Astrocyte of the spinal cord (primary cell): ENCODE measurements at regions not wholly inside any gene's neighbourhood (a gene's known extent, or its start where the extent isn't known, plus 50 kb on each side); places are given as distances from the start of the nearest gene placed in this dataset.

Experiments
- DNase-seq: peaks from one replicate; pipeline ENCODE4 v3.0.0; 2011; ENCODE audit warnings: low read depth, low spot score
- H3K4me3 ChIP-seq: 2 replicates; pipeline ENCODE4 v1.5.1; 2011; ENCODE audit warnings: low read depth, mild to moderate bottlenecking, low read length, moderate library complexity
- CTCF ChIP-seq: IDR thresholded peaks from 2 replicates; pipeline ENCODE4 v1.5.1; 2012; ENCODE audit warnings: low read depth, mild to moderate bottlenecking, low read length, inconsistent platforms
- in situ Hi-C: cut with HindIII; loops from 2 replicates; pipeline ENCODE4 v1.10.0; 2017; ENCODE audit warnings: low sequenced_read_pairs

GRCh38 chr10:123537188-123537961, 128.8 kb upstream of the GPR26 start:
- in situ Hi-C loops = no loop called here
- no peak overlapping the region for H3K4me3 ChIP-seq
- DNase-seq = no peak
- no peak for TF ChIP-seq CTCF

GRCh38 chr10:123538401-123539320, 127.5 kb upstream of the GPR26 start:
- no peak for DNase-seq
- in situ Hi-C loops = no loop called here
- no peak for TF ChIP-seq CTCF
- no peak overlapping the region for H3K4me3 ChIP-seq

GRCh38 chr10:123544986-123545385, 121.2 kb upstream of the GPR26 start:
- in situ Hi-C loops = no loop called here
- no peak for TF ChIP-seq CTCF

GRCh38 chr10:123548770-123549169, 117.4 kb upstream of the GPR26 start:
- no peak for TF ChIP-seq CTCF
- in situ Hi-C loops = no loop called here

More at GRCh38 chr10:123544986-123545385, 121.2 kb upstream of the GPR26 start:
- H3K4me3 ChIP-seq = no peak overlapping the region
- no peak for DNase-seq

GRCh38 chr10:123549761-123550454, 116.2 kb upstream of the GPR26 start:
- DNase-seq = no peak
- no peak for TF ChIP-seq CTCF
- no peak overlapping the region for H3K4me3 ChIP-seq
- in situ Hi-C loops = no loop called here

More at GRCh38 chr10:123548770-123549169, 117.4 kb upstream of the GPR26 start:
- no peak overlapping the region for H3K4me3 ChIP-seq
- DNase-seq = no peak

GRCh38 chr10:123550675-123551096, 115.5 kb upstream of the GPR26 start:
- no peak for TF ChIP-seq CTCF
- in situ Hi-C loops = no loop called here
- DNase-seq = no peak
- no peak overlapping the region for H3K4me3 ChIP-seq
